Endodermal cell (in vitro differentiated cells): ENCODE measurements at regions not wholly inside any gene's neighbourhood (a gene's known extent, or its start where the extent isn't known, plus 50 kb on each side); places are given as distances from the start of the nearest gene placed in this dataset.
"Not testable (repeated sequence)": the region's sequence is repeated elsewhere in the genome, so short reads cannot be mapped to it uniquely, and the experiment has no call there.

ENCODE experiments used
- DNase-seq: peaks from one replicate; pipeline ENCODE4 v3.0.0-alpha.2; 2017
- H3K27ac ChIP-seq: 2 replicates; pipeline ENCODE4 v1.5.1; 2013; ENCODE audit warnings: mild to moderate bottlenecking, low read depth, low read length, moderate library complexity
- H3K27me3 ChIP-seq: 2 replicates; pipeline ENCODE4 v1.6.1; 2013; ENCODE audit warnings: mild to moderate bottlenecking, low read length, moderate library complexity; ENCODE audit not compliant: insufficient read depth, control insufficient read depth, poor library complexity, severe bottlenecking
- H3K36me3 ChIP-seq: 2 replicates; pipeline ENCODE4 v1.7.0; 2013; ENCODE audit warnings: mild to moderate bottlenecking, low read length, moderate library complexity; ENCODE audit not compliant: control insufficient read depth, insufficient read depth
- H3K4me1 ChIP-seq: one replicate; pipeline ENCODE4 v1.7.0; 2013; ENCODE audit warnings: low read length; ENCODE audit not compliant: control insufficient read depth, insufficient read depth
- H3K4me3 ChIP-seq: 2 replicates; pipeline ENCODE4 v1.5.1; 2013; ENCODE audit warnings: mild to moderate bottlenecking, low read length, moderate library complexity
- H3K9ac ChIP-seq: 2 replicates; pipeline ENCODE4 v1.6.1; 2013; ENCODE audit warnings: mild to moderate bottlenecking, low read length, moderate library complexity; ENCODE audit not compliant: poor library complexity, severe bottlenecking; ENCODE audit errors: extremely low read depth
- H3K9me3 ChIP-seq: 2 replicates; pipeline ENCODE4 v1.6.1; 2013; ENCODE audit warnings: mild to moderate bottlenecking, low read length, moderate library complexity; ENCODE audit not compliant: control insufficient read depth
- H3K27ac Mint-ChIP-seq: 2 replicates; pipeline ENCODE4 v1.8.0; 2020; ENCODE audit warnings: mixed read lengths
- H3K27me3 Mint-ChIP-seq: 2 replicates; pipeline ENCODE4 v1.8.0; 2021; ENCODE audit warnings: mild to moderate bottlenecking, mixed read lengths; ENCODE audit not compliant: insufficient read depth
- H3K36me3 Mint-ChIP-seq: 2 replicates; pipeline ENCODE4 v1.8.0; 2020; ENCODE audit warnings: low read depth, mixed read lengths
- H3K4me1 Mint-ChIP-seq: 2 replicates; pipeline ENCODE4 v1.8.0; 2020; ENCODE audit warnings: mixed read lengths
- H3K4me3 Mint-ChIP-seq: 2 replicates; pipeline ENCODE4 v1.8.0; 2020; ENCODE audit warnings: mild to moderate bottlenecking, moderate library complexity, mixed read lengths
- H3K9me3 Mint-ChIP-seq: 2 replicates; pipeline ENCODE4 v1.8.0; 2020; ENCODE audit warnings: mild to moderate bottlenecking, mixed read lengths
- WGBS, 2 experiments: methylation state at CpG; one replicate each; pipeline versions ENCODE4 v1.1.5 to v1.1.7; 2013; ENCODE audit warnings: missing lambda C conversion rate in 2 of 2, mixed read lengths in 1 of 2; ENCODE audit not compliant: insufficient coverage in 1 of 2, insufficient read length in 1 of 2; 5-methylcytosine and 5-hydroxymethylcytosine counted together
- TF ChIP-seq, protein P1 (sequence below): fragments of 200-600 bp; sonication (generic); conservative IDR thresholded peaks from 2 replicates; pipeline ENCODE4 v1.5.0; 2021; ENCODE audit warnings: antibody characterized with exemption, mild to moderate bottlenecking

DNA sequence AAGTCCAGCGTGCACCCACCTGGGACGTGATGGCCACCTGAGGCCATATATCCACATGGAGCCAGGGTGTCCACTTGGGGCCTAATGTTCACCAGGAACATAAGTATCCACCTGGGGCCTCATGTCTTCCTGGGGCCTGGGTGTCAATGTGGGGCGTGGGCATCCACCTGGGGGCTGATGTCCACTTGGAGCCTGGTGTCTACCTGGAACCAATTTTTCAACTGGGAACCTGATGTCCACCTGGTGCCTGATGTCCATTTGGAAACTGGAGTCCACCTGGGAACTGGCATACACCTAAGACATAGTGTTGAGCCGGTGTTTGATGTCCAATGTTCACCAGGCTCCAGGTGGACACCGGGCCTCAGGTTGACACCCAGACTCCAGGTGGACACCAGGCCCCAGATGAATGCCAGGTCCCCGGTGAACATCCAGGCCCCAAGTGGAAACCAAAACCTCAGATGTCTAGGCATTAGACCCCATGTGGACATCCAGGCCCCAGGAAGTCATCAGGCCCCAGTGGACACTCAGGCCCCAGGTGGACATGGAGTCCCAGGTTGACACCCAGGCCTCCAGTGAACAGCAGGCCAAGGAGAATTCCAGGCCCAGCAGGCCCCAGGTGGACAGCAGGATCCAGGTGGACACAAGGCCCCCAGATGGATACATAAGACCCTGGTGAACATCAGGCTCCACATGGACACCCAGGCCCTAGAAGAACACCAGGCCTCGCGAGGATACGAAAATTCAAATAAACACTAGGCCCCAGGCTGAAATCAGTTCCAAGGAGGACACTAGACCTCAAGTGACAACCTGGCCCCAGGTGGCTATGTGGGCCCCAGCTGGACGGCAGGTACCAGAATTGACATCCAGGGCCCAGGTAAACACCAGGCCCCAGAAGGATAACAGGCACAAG lies 56.0 kb upstream of the SEPTIN5 start:
- Histone ChIP-seq H3K9ac (no peak overlapping the region), H3K4me3 (no peak overlapping the region), H3K27ac (no peak overlapping the region), H3K4me1 (no peaks in the 10 kb centered on the region), H3K36me3 (no peaks in the 10 kb centered on the region), H3K9me3 (no peaks in the 10 kb centered on the region), H3K27me3 (peaks cover 4% of the 10 kb centered on the region)
- no peaks in the 10 kb centered on the region for H3K4me1 Mint-ChIP-seq
- DNase-seq: peak; percentile 26
- H3K27me3 Mint-ChIP-seq: no peaks in the 10 kb centered on the region
- H3K9me3 Mint-ChIP-seq: no peaks in the 10 kb centered on the region
- WGBS, 2 experiments: 96 to 97% methylated on average over 10 of the region's 10 CpGs
- no peak overlapping the region for H3K27ac Mint-ChIP-seq
- H3K36me3 Mint-ChIP-seq: no peaks in the 10 kb centered on the region
- TF ChIP-seq, protein P1, sequence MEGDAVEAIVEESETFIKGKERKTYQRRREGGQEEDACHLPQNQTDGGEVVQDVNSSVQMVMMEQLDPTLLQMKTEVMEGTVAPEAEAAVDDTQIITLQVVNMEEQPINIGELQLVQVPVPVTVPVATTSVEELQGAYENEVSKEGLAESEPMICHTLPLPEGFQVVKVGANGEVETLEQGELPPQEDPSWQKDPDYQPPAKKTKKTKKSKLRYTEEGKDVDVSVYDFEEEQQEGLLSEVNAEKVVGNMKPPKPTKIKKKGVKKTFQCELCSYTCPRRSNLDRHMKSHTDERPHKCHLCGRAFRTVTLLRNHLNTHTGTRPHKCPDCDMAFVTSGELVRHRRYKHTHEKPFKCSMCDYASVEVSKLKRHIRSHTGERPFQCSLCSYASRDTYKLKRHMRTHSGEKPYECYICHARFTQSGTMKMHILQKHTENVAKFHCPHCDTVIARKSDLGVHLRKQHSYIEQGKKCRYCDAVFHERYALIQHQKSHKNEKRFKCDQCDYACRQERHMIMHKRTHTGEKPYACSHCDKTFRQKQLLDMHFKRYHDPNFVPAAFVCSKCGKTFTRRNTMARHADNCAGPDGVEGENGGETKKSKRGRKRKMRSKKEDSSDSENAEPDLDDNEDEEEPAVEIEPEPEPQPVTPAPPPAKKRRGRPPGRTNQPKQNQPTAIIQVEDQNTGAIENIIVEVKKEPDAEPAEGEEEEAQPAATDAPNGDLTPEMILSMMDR: no peak
- H3K4me3 Mint-ChIP-seq: no peak overlapping the region

DNA sequence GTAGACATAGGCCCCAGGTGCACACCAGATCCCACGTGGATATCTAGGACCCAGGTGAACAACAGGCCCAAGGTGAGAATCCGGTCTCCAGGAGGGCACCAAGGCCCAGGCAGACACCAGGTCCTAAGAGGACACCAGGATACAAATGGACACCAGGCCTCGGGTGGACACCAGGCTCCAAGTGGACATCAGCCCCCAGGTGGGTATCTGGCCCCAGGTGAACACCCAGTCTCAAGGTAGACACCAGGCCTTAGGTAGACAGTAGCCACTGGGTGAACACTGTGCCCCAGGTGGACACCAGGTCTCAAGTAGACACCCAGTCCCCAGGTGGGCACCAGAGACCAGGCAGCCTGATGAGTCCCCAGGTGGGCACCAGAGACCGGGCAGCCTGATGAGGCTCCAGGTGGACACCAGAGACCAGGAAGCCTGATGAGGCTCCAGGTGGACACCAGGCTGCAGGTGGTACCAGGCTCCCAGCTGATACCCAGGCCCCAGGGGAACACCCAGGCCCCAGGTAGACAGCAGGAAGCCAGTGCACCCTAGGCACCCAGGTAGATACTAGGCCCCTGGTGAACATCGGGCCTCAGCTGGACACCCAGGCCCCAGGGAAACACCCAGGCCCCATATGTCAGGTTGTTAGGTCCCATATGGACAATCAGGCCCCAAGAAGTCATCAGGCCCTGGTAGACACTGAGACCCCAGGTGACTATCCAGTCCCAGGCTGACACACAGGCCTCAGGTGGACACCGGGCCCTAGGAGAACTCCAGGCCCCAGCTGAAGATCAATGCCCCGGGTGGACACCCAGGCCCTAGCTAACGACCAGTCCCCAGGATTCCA lies 55.1 kb upstream of the SEPTIN5 start:
- TF ChIP-seq, protein P1: no peak
- H3K9me3 ChIP-seq: no peaks in the 10 kb centered on the region
- no peaks in the 10 kb centered on the region for H3K9me3 Mint-ChIP-seq
- no peak overlapping the region for H3K9ac ChIP-seq
- 89% methylated on average over 8 of the region's 8 CpGs for WGBS, 2 experiments
- no peaks in the 10 kb centered on the region for H3K27me3 Mint-ChIP-seq
- no peak overlapping the region for H3K27ac ChIP-seq
- no peak overlapping the region for H3K4me3 Mint-ChIP-seq
- no peaks in the 10 kb centered on the region for H3K36me3 ChIP-seq
- H3K36me3 Mint-ChIP-seq: no peaks in the 10 kb centered on the region
- no peak overlapping the region for H3K4me3 ChIP-seq
- no peaks in the 10 kb centered on the region for H3K4me1 ChIP-seq
- peak; percentile 29 for DNase-seq
- no peak overlapping the region for H3K27ac Mint-ChIP-seq
- H3K27me3 ChIP-seq: no peaks in the 10 kb centered on the region
- peaks cover 3% of the 10 kb centered on the region for H3K4me1 Mint-ChIP-seq

DNA sequence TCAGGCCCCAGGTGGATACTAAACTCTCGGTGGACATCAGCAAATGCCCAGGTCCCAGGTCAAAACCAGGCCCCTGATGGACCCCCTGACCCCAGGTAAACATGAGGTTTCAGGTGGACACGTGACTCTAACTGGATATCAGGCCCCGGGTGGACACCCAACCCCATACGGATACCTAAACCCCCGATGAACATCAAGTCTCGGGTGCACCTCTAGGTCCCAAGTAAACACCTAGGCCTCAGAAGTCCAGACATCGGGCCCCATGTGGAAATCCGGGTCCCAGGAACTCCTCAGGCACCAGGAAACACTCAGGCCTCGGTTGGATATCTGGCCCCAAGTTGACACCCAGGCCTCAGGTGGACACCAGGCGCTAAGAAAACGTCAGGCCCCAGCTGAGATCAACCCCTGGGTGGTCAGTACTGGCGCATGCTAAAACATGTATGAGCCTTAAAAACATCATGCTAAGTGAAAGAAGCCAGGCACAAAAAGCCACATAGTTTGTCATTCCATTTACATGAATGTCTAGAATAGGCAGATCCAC lies 54.4 kb upstream of the SEPTIN5 start:
- H3K4me1 ChIP-seq: no peaks in the 10 kb centered on the region
- H3K27me3 Mint-ChIP-seq: no peaks in the 10 kb centered on the region
- peaks cover 3% of the 10 kb centered on the region for H3K4me1 Mint-ChIP-seq
- no peaks in the 10 kb centered on the region for H3K27me3 ChIP-seq
- H3K27ac ChIP-seq: no peak overlapping the region
- peak; percentile 20 for DNase-seq
- H3K9ac ChIP-seq: no peak overlapping the region
- H3K36me3 ChIP-seq: no peaks in the 10 kb centered on the region
- H3K36me3 Mint-ChIP-seq: no peaks in the 10 kb centered on the region
- TF ChIP-seq, protein P1: no peak
- 92 to 94% methylated on average over 12 of the region's 12 CpGs for WGBS, 2 experiments
- no peak overlapping the region for H3K27ac Mint-ChIP-seq
- no peak overlapping the region for H3K4me3 Mint-ChIP-seq
- H3K4me3 ChIP-seq: no peak overlapping the region
- H3K9me3 Mint-ChIP-seq: no peaks in the 10 kb centered on the region
- H3K9me3 ChIP-seq: no peaks in the 10 kb centered on the region

DNA sequence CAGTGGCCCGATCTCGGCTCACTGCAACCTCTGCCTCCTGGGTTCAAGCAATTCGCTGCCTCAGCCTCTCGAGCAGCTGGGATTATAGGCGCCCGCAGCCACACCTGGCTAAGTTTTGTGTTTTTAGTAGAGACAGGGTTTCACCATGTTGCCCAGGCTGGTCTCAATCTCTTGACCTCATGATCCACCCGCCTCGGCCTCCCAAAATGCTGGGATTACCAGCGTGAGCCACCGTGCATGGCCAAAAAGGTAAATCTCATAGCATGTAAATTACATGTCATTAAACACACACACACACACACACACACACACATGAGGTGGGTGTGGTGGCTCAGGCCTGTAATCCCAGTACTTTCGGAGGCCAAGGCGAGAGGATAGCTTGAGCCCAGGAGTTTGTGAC lies 53.7 kb upstream of the SEPTIN5 start:
- not testable (repeated sequence) for H3K4me3 Mint-ChIP-seq, H3K27me3 ChIP-seq, H3K4me3 ChIP-seq, H3K4me1 Mint-ChIP-seq, H3K9ac ChIP-seq, H3K9me3 ChIP-seq, H3K9me3 Mint-ChIP-seq, H3K27me3 Mint-ChIP-seq, H3K36me3 ChIP-seq, H3K27ac Mint-ChIP-seq, H3K36me3 Mint-ChIP-seq, H3K4me1 ChIP-seq, H3K27ac ChIP-seq
- peak; percentile 27 for DNase-seq
- 91 to 95% methylated on average over 8 to 12 of the region's 12 CpGs for WGBS, 2 experiments
